Thoracic aorta (tissue), 2 donors: ENCODE measurements at regions not wholly inside any gene's neighbourhood (a gene's known extent, or its start where the extent isn't known, plus 50 kb on each side); places are given as distances from the start of the nearest gene placed in this dataset.

Source experiments
- ATAC-seq: fragments of 150-250 bp; one replicate; pipeline ENCODE4 v1.8.0; 2017; ENCODE audit warnings: low read depth; ENCODE audit not compliant: insufficient number of reproducible peaks, low FRiP score
- DNase-seq: peaks from one replicate; pipeline ENCODE4 v3.0.0-alpha.2; 2020; ENCODE audit warnings: low spot score
- H3K27ac ChIP-seq, 2 donors: fragments of 200-600 bp; sonication (generic); 1 replicate in 1 of 2; 2 replicates in 1 of 2; pipeline ENCODE4 v1.5.1; 2016; ENCODE audit warnings: mild to moderate bottlenecking in 2 of 2, moderate library complexity in 2 of 2
- H3K27me3 ChIP-seq: fragments of 200-600 bp; sonication (generic); replicated peaks from 2 replicates; pipeline ENCODE4 v1.6.0; 2016; ENCODE audit warnings: mild to moderate bottlenecking; ENCODE audit not compliant: insufficient read depth
- H3K36me3 ChIP-seq: fragments of 200-600 bp; sonication (generic); one replicate; pipeline ENCODE4 v1.5.1; 2016
- H3K4me1 ChIP-seq, 2 donors: fragments of 200-600 bp; sonication (generic); 1 replicate in 1 of 2; 2 replicates in 1 of 2; pipeline versions ENCODE4 v1.5.1 to v1.6.0; 2016; ENCODE audit warnings: low read depth in 2 of 2, mild to moderate bottlenecking in 1 of 2; ENCODE audit not compliant: control insufficient read depth in 1 of 2
- H3K4me3 ChIP-seq: fragments of 200-600 bp; sonication (generic); 2 replicates; pipeline ENCODE4 v1.5.1; 2016; ENCODE audit warnings: mild to moderate bottlenecking
- H3K9me3 ChIP-seq: fragments of 200-600 bp; sonication (generic); 2 replicates; pipeline ENCODE4 v1.5.1; 2016
- TF ChIP-seq, protein P1 (sequence below): fragments of 200-600 bp; sonication (generic); IDR thresholded peaks from one replicate; pipeline ENCODE4 v1.5.1; 2019; ENCODE audit warnings: antibody characterized with exemption

DNA sequence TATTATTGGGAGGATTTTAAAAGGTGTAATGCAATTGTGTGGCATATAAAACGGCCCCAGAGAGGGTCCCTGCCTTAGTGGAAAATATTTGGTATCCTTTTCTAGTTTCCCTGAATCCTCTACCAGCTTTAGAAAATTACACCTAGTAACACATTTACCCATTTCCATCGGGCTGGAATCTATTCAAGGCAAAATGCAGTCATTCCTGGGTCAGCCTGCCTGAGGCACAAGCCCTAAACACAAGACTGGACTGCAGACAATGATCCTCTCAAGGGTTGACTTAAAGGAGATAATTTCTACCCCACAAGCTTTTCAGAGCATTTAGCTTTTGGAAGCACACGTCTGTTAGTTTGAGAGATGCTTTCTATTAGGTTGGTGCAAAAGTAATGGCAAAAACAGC, 124.4 kb upstream of the ADAMTSL1 start:
- DNase-seq, result no peak
- H3K4me3 ChIP-seq, result no peak overlapping the region
- TF ChIP-seq, protein P1, sequence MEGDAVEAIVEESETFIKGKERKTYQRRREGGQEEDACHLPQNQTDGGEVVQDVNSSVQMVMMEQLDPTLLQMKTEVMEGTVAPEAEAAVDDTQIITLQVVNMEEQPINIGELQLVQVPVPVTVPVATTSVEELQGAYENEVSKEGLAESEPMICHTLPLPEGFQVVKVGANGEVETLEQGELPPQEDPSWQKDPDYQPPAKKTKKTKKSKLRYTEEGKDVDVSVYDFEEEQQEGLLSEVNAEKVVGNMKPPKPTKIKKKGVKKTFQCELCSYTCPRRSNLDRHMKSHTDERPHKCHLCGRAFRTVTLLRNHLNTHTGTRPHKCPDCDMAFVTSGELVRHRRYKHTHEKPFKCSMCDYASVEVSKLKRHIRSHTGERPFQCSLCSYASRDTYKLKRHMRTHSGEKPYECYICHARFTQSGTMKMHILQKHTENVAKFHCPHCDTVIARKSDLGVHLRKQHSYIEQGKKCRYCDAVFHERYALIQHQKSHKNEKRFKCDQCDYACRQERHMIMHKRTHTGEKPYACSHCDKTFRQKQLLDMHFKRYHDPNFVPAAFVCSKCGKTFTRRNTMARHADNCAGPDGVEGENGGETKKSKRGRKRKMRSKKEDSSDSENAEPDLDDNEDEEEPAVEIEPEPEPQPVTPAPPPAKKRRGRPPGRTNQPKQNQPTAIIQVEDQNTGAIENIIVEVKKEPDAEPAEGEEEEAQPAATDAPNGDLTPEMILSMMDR, result no peak
- H3K27me3 ChIP-seq, result no peaks in the 10 kb centered on the region
- no peak overlapping the region for H3K27ac ChIP-seq
- ATAC-seq, result no peak
- no peaks in the 10 kb centered on the region for H3K36me3 ChIP-seq
- H3K4me1 ChIP-seq, result peaks cover 0 to 10% of the 10 kb centered on the region in 2 donors
- no peaks in the 10 kb centered on the region for H3K9me3 ChIP-seq

DNA sequence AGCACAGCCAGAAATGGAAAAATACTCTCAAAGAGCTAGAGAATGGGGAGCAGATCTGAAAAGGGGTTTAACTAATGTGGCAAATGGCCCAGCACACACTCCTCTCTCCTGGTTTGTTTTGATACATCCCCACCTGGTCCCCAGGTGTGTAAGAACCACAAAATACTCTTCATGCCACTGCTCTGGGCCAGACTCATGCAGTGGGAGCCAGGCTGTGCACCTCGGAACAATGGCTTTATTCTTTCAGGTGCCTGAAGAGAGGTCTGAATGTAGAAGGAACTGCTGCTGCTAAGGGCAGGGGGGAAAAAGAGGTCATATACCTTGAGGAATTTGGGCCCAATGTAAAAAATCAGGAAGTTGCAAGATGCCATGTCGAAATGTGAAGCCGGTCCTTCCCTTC, 123.9 kb upstream of the ADAMTSL1 start:
- no peak overlapping the region for H3K27ac ChIP-seq
- no peak for DNase-seq

DNA sequence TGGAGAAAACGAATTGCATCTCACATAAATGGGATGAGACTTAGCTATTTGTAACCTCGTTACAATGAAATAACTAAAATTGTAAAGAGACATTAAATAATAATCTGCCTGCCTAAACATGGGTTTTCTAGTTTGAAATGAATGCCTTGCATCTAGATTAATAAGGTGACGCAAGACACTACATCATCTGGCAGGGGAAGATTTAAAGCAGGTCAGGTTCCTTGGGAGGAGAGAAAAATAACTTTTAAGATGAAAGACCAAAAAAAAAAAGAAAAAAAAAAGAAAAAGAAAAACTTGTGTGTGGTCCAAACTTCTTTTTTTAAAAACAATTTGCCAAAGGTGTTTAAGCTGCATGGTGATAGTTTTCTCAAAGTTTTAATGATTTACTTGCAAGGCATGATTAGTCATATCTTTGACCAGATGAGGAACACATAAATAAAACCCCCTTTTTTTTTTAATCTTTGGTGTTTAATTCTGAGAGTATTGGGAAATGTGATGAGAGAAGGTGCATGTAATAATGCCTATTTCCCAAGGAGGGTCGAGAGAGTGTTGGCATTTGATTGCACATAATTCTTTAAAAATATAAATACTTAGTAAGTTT, 122.9 kb upstream of the ADAMTSL1 start:
- no peak overlapping the region for H3K27ac ChIP-seq
- H3K36me3 ChIP-seq, result no peaks in the 10 kb centered on the region
- DNase-seq (no peak), ATAC-seq (no peak)
- TF ChIP-seq, protein P1, result no peak
- H3K4me1 ChIP-seq, result peaks cover 0 to 10% of the 10 kb centered on the region in 2 donors
- no peaks in the 10 kb centered on the region for H3K9me3 ChIP-seq
- H3K27me3 ChIP-seq, result no peaks in the 10 kb centered on the region
- H3K4me3 ChIP-seq, result no peak overlapping the region

More for the DNA sequence above, 123.9 kb upstream of the ADAMTSL1 start:
- Histone ChIP-seq H3K27me3 (no peaks in the 10 kb centered on the region), H3K36me3 (no peaks in the 10 kb centered on the region), H3K9me3 (no peaks in the 10 kb centered on the region), H3K4me1 (peaks cover 0 to 10% of the 10 kb centered on the region in 2 donors), H3K4me3 (no peak overlapping the region)
- no peak for ATAC-seq
- TF ChIP-seq, protein P1, result no peak

DNA sequence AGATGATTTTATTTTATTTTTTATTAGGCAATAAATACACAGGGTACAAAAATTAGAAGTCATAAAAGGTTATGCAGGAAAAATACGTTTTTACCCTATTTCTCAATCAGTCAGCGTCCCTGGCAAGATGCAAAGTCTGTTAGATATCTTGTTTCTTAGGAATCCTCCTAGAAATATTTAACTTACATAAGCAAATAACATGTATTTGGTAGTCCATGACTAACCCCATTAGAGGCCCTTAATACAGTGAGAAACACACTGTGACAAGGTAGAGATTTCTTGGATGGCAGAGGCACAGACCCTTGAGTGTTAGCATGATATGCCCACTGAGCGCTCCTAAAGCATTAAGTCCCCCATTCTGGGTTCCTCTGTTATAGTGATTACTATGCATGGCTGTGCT, 121.2 kb upstream of the ADAMTSL1 start:
- Histone ChIP-seq H3K4me1 (peaks cover 0 to 6% of the 10 kb centered on the region in 2 donors), H3K36me3 (no peaks in the 10 kb centered on the region), H3K27me3 (no peaks in the 10 kb centered on the region), H3K9me3 (no peaks in the 10 kb centered on the region), H3K27ac (no peak overlapping the region), H3K4me3 (no peak overlapping the region)
- ATAC-seq (no peak), DNase-seq (no peak)
- TF ChIP-seq, protein P1, result no peak

DNA sequence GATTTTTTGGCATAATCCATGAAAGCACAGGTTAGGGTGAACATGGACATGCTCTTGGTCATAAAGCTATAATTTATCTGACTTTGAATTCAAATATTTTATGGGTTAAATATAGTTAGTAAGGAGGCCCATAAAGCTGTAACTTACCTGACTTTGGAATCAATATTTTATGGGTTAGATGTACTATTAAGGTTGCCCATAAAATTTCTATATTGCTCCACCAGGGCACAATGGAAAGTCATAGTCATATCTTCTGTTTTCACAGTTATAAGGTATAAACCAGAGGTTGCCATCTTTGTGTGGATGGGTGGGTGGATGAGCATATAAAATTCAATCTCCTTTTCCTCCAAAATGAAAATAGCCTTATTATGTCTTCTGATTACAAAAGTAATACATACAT, 120.5 kb upstream of the ADAMTSL1 start:
- Histone ChIP-seq H3K27me3 (no peaks in the 10 kb centered on the region), H3K4me3 (no peak overlapping the region), H3K9me3 (no peaks in the 10 kb centered on the region), H3K4me1 (no peaks in the 10 kb centered on the region), H3K27ac (no peak overlapping the region), H3K36me3 (no peaks in the 10 kb centered on the region)
- ATAC-seq (no peak), DNase-seq (no peak)
- TF ChIP-seq, protein P1, result no peak
